ENCODE measurements at regions not wholly inside any gene's neighbourhood (a gene's known extent, or its start where the extent isn't known, plus 50 kb on each side); places are given as distances from the start of the nearest gene placed in this dataset.

- no peak for TF ChIP-seq EZH2phosphoT487 (IDR thresholded peaks at IDR 0.05; ENCODE audit: borderline replicate concordance, low read length)
- TF ChIP-seq CTCF (conservative IDR thresholded peaks at IDR 0.05; ENCODE audit: low read depth, low read length) = no peak
- TF ChIP-seq EZH2 (IDR thresholded peaks at IDR 0.05; ENCODE audit: low read length, unreplicated experiment) = no peak
Measured at GRCh38 chr4:188444500-188444899, 305.3 kb downstream of the TRIML1 start.

All from PC-3 (cell line).